ENCODE measurements at regions not wholly inside any gene's neighbourhood (a gene's known extent, or its start where the extent isn't known, plus 50 kb on each side); places are given as distances from the start of the nearest gene placed in this dataset.

DNA sequence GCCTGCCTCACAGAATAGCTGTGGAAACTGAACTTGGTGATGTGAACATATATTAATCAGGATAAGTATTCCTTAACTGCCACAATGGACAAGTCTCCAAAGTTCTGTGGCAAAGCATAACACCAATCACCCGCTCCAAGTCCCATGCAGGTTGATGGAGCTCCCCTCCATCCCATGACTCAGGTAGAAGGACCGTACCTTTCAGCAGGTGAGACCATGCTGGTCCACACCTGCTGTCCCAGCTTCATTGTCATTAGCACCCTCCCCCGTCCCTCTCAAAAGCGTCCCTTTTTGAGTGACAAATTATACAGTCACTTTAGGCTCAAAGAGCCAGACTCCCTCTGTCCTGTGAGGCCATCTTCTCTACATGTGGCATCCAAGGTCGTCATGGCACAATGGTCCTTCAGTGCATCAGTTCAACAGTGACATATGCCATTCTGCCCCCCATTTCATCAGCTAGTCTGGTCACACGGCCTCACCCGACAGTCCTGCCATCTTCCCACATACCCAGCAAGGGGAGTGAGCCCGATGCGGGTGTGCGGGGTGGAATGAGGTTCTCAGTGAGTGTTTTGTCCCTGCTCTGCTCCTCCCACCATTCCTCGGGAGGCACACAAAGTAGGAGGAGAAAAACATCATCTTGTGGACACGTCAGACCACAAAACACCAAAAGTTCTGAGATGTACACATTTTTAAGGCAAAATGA lies 136.7 kb upstream of the MYCN start:
- no peak overlapping the region for H3K4me3 ChIP-seq (replicated peaks; ENCODE audit: low read depth, low read length)
- TF ChIP-seq, protein P1, sequence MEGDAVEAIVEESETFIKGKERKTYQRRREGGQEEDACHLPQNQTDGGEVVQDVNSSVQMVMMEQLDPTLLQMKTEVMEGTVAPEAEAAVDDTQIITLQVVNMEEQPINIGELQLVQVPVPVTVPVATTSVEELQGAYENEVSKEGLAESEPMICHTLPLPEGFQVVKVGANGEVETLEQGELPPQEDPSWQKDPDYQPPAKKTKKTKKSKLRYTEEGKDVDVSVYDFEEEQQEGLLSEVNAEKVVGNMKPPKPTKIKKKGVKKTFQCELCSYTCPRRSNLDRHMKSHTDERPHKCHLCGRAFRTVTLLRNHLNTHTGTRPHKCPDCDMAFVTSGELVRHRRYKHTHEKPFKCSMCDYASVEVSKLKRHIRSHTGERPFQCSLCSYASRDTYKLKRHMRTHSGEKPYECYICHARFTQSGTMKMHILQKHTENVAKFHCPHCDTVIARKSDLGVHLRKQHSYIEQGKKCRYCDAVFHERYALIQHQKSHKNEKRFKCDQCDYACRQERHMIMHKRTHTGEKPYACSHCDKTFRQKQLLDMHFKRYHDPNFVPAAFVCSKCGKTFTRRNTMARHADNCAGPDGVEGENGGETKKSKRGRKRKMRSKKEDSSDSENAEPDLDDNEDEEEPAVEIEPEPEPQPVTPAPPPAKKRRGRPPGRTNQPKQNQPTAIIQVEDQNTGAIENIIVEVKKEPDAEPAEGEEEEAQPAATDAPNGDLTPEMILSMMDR (IDR thresholded peaks at IDR 0.05; ENCODE audit: low read length, missing control alignments): no peak
- no peak for DNase-seq (ENCODE audit: low read depth)

DNA sequence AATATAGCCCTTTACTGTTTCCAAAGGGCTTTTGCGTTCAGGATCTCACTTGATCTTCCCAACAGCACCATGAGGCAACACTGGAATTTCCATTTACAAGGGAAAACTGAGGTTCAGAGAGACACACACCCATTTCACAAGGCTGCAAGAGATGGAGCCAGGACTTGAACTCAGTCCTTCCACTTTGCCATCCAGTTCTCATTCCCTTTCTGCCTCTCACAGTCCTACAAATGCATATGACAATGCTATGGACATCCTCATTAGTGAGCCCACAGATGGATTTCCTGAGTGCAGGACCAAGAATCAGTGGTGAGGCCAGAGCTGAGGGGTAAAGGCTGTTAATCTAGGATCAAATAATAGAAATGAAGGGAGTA lies 136.1 kb upstream of the MYCN start:
- no peak overlapping the region for H3K4me3 ChIP-seq (replicated peaks; ENCODE audit: low read depth, low read length)
- TF ChIP-seq, protein P1 (IDR thresholded peaks at IDR 0.05; ENCODE audit: low read length, missing control alignments): no peak
- no peak for DNase-seq (ENCODE audit: low read depth)

DNA sequence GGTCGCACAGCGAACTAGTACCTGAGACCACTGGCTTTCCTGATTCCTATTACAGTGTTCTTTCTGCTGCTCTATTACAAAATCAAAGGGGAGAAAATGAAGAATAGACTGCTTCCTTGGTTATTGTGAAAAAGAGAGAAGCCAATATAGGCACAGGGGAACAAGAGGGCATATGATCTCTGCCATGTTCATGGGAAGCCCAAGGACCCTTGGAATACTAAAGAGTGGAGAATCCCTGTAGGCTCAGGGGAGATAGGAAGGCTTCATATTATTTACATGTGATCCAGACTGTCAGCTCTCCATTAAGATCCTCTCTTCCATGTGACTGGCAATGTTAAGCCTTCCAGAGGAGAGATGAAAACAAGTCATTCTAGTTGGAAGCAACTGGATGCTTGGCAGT lies 135.7 kb upstream of the MYCN start:
- no peak for DNase-seq (ENCODE audit: low read depth)
- TF ChIP-seq, protein P1 (IDR thresholded peaks at IDR 0.05; ENCODE audit: low read length, missing control alignments): no peak
- no peak overlapping the region for H3K4me3 ChIP-seq (replicated peaks; ENCODE audit: low read depth, low read length)

DNA sequence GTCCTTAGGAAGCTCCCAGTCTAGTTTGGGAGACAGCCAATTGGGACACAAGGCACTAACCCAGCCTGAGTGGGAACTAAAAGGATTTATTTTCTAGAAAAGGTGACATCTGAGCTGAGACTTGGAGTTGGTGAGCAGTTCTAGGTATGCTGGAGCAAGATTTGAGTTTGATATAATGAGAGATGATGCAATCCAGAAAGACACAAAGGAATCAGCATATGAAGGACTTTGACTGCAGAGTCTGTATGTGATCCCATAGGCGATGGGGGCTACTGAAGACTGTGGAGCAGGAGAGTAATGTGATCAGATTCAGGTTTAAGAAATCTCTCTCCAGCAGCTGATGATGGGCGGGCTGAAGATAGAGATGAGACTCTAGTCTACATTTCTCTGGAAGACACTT lies 135.1 kb upstream of the MYCN start:
- DNase-seq (ENCODE audit: low read depth): no peak
- no peak overlapping the region for H3K4me3 ChIP-seq (replicated peaks; ENCODE audit: low read depth, low read length)
- TF ChIP-seq, protein P1 (IDR thresholded peaks at IDR 0.05; ENCODE audit: low read length, missing control alignments): no peak

DNA sequence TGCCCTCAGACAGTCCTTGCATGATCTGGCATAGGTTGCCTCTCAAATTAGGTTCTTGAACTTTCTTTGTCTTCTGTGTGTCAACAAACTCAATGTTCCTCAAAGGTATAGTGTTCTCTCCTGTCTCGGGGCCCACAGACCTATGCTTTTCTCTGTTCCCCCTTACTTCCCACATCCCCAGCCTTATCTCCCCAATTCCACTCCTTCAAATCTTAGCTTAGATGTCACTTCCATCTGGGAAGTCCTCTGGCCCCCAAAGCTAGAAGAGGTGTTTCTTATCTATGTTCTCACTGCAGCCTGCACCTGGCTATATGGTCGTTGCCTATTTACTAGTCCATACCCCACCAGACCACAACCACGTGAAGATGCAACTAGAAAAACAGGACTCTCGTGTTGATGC lies 134.6 kb upstream of the MYCN start:
- H3K4me3 ChIP-seq (replicated peaks; ENCODE audit: low read depth, low read length): no peak overlapping the region
- TF ChIP-seq, protein P1 (IDR thresholded peaks at IDR 0.05; ENCODE audit: low read length, missing control alignments): no peak
- DNase-seq (ENCODE audit: low read depth): no peak

DNA sequence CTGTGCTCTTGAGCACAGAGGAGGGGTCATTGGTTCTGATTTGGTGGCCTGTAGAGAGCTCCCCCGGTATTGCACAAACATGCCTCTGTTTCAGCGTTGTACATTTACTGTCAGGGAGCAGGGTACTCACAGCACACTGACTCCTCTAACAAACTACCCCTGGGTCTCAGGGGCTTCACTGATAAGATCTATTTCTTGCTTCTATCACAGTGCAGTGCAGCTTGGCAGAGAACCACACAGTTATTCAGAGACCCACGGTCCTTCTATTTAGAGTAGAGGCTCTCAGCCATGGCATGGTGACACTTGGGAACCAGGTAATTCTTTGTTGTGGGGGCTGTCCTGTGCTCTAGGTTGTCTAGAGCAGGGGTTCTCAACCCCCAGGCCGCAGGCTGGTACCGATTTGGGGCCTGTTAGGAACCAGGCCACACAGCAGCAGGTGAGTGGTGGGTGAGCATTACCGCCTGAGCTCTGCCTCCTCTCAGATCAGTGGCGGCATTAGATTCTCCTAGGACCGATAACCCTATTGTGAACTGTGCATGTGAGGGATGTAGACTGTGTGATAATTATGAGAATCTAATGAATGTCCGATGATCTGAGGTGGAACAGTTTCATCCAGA lies 133.4 kb upstream of the MYCN start:
- TF ChIP-seq, protein P1 (IDR thresholded peaks at IDR 0.05; ENCODE audit: low read length, missing control alignments): no peak
- no peak overlapping the region for H3K4me3 ChIP-seq (replicated peaks; ENCODE audit: low read depth, low read length)
- no peak for DNase-seq (ENCODE audit: low read depth)
